Heart left ventricle (tissue), 13 donors: ENCODE measurements at regions not wholly inside any gene's neighbourhood (a gene's known extent, or its start where the extent isn't known, plus 50 kb on each side); places are given as distances from the start of the nearest gene placed in this dataset.

ENCODE experiments used
- POLR2A ChIP-seq, 2 donors: fragments of 450-650 bp; IDR thresholded peaks; one replicate each; pipeline ENCODE4 v1.6.1; 2017; ENCODE audit warnings: antibody characterized with exemption in 2 of 2, mild to moderate bottlenecking in 2 of 2, moderate library complexity in 2 of 2
- TF ChIP-seq, protein P1 (sequence below), 12 donors: fragments of 200-600 bp; sonication (generic) in 4 of 12; IDR thresholded peaks; one replicate each; pipeline versions ENCODE4 v1.5.0 to v1.8.0; 2018 to 2022; ENCODE audit warnings: antibody characterized with exemption in 12 of 12, mild to moderate bottlenecking in 5 of 12
- donor health status: ischemic (EF 13 %, LVEDD 7.1; RV severe dilation, severe dysfunction).
- donor health status: DM: no; HTN: yes; CAD: no.
- donor health status: DM: no; HTN: no; CAD: no.
- donor health status: ischemic (EF 25% LVEDD 6.9; RV normal size, moderate dysfunction).
- donor health status: ischemic (EF 25% LVEDD 5.7; RV mildly dilated, moderate dysfunction).
- donor health status: ischemic (EF 35%, LVEDD 5.7; RV mildly dilated, moderate dysfunction).
- donor health status: nonischemic (EF 11% LVEDD 7.7; RV severe dilation, severe dysfunction).
- donor health status: DM: yes; HTN: yes; CAD: no.
- donor health status: PGD.
- donor health status: ischemic (EF 29% LVEDD 5.4; RV normal size, mild dysfunction).
- donor health status: nonischemic (EF 23%, LVEDD 6.1; RV moderate dilation, normal function).

DNA sequence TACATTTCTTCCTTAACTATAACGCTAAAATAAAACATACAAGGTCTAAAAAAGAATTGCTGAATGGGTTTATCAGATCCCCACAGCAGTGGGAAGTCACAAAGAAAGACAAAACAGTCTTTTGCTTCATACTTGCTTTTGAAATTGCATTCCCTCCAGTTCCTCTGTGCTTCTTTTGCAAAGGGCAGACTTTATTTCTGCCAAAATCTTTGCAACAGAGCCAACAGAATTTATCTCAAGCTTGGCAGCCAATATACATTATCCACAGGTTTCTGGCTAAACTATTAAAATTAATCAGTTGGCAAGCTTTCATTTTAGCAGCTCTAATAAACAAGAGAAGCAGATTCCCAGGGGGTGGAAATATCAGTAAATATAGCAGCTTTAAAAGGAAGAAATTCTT lies 378.9 kb upstream of the CA10 start:
- TF ChIP-seq, protein P1, sequence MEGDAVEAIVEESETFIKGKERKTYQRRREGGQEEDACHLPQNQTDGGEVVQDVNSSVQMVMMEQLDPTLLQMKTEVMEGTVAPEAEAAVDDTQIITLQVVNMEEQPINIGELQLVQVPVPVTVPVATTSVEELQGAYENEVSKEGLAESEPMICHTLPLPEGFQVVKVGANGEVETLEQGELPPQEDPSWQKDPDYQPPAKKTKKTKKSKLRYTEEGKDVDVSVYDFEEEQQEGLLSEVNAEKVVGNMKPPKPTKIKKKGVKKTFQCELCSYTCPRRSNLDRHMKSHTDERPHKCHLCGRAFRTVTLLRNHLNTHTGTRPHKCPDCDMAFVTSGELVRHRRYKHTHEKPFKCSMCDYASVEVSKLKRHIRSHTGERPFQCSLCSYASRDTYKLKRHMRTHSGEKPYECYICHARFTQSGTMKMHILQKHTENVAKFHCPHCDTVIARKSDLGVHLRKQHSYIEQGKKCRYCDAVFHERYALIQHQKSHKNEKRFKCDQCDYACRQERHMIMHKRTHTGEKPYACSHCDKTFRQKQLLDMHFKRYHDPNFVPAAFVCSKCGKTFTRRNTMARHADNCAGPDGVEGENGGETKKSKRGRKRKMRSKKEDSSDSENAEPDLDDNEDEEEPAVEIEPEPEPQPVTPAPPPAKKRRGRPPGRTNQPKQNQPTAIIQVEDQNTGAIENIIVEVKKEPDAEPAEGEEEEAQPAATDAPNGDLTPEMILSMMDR (IDR thresholded peaks at IDR 0.05), result no peak
- TF ChIP-seq POLR2A (IDR thresholded peaks at IDR 0.05), result no peak
